IMR-90 (cell line): ENCODE measurements at regions not wholly inside any gene's neighbourhood (a gene's known extent, or its start where the extent isn't known, plus 50 kb on each side); places are given as distances from the start of the nearest gene placed in this dataset.

Experiments used
- ATAC-seq: fragments of 200-7000 bp; cut with Tn5 transposase; 2 replicates; pipeline ENCODE4 v1.9.1; 2020; ENCODE audit warnings: low read depth, mild to moderate bottlenecking, moderate library complexity
- BruUV-seq: library from RNA; stranded (reverse); fragments of 400-500 nt; replicated peaks from 2 replicates; lab custom pipeline; 2021; lab: Mats Ljungman, UMichigan
- CTCF ChIA-PET: fragments of 300-600 bp; formaldehyde crosslinking; extraction: SDS; loops from one replicate; lab custom pipeline; 2021; ENCODE audit warnings: antibody characterized with exemption; lab: Yijun Ruan, JAX
- POLR2A ChIA-PET: fragments of 300-600 bp; sonication (Branson Sonifier 250); formaldehyde crosslinking; loops from one replicate; lab custom pipeline; 2022; ENCODE audit warnings: antibody characterized with exemption; ENCODE audit not compliant: unreplicated experiment; lab: Charles Lee
- DNase-seq: peaks from one replicate; pipeline ENCODE4 v3.0.0; 2013
- H2AFZ ChIP-seq: replicated peaks from 2 replicates; pipeline ENCODE3; 2013; ENCODE audit warnings: low read length, mild to moderate bottlenecking; ENCODE audit not compliant: poor library complexity
- H2AK5ac ChIP-seq: 2 replicates; pipeline ENCODE4 v1.6.1; 2013; ENCODE audit warnings: low read depth, low read length, inconsistent platforms
- H2AK9ac ChIP-seq: replicated peaks from 2 replicates; pipeline ENCODE3; 2013; ENCODE audit warnings: mild to moderate bottlenecking, low read depth, low read length, moderate library complexity; ENCODE audit not compliant: poor library complexity
- H2BK120ac ChIP-seq: 2 replicates; pipeline ENCODE4 v1.6.1; 2013; ENCODE audit warnings: low read depth, low read length, inconsistent platforms
- H2BK15ac ChIP-seq: 3 replicates; pipeline ENCODE4 v1.6.1; 2013; ENCODE audit warnings: low read depth, low read length, inconsistent platforms
- H2BK20ac ChIP-seq: 2 replicates; pipeline ENCODE4 v1.6.1; 2013; ENCODE audit warnings: low read depth, mild to moderate bottlenecking, inconsistent platforms, low read length, moderate library complexity
- H2BK5ac ChIP-seq: 2 replicates; pipeline ENCODE4 v1.6.1; 2013; ENCODE audit warnings: mild to moderate bottlenecking, low read depth, low read length, inconsistent platforms; ENCODE audit not compliant: poor library complexity, severe bottlenecking
- H3K14ac ChIP-seq: replicated peaks from 2 replicates; pipeline ENCODE4 v1.6.1; 2013; ENCODE audit warnings: low read depth, low read length, inconsistent platforms
- H3K18ac ChIP-seq: 2 replicates; pipeline ENCODE4 v1.6.1; 2013; ENCODE audit warnings: low read depth, low read length, control low read depth
- H3K23ac ChIP-seq: 2 replicates; pipeline ENCODE4 v1.6.1; 2013; ENCODE audit warnings: low read depth, low read length, inconsistent platforms
- H3K27ac ChIP-seq: 2 replicates; pipeline ENCODE4 v1.5.1; 2013; ENCODE audit warnings: mild to moderate bottlenecking, control low read depth, low read length; ENCODE audit not compliant: insufficient read depth
- H3K27me3 ChIP-seq: 2 replicates; pipeline ENCODE4 v1.6.1; 2013; ENCODE audit warnings: low read length; ENCODE audit not compliant: control insufficient read depth, insufficient read depth
- H3K36me3 ChIP-seq: 2 replicates; pipeline ENCODE4 v1.6.1; 2013; ENCODE audit warnings: low read length, mixed read lengths; ENCODE audit not compliant: control insufficient read depth, insufficient read depth
- H3K4ac ChIP-seq: 2 replicates; pipeline ENCODE4 v1.6.1; 2013; ENCODE audit warnings: low read depth, low read length, inconsistent platforms
- H3K4me1 ChIP-seq: 2 replicates; pipeline ENCODE4 v1.6.1; 2013; ENCODE audit warnings: low read length, mixed read lengths; ENCODE audit not compliant: control insufficient read depth, insufficient read depth
- H3K4me2 ChIP-seq: 2 replicates; pipeline ENCODE4 v1.6.1; 2013; ENCODE audit warnings: low read depth, mild to moderate bottlenecking, control low read depth, low read length, moderate library complexity
- H3K4me3 ChIP-seq: 2 replicates; pipeline ENCODE4 v1.5.1; 2013; ENCODE audit warnings: low read depth, mild to moderate bottlenecking, control low read depth, low read length, moderate library complexity; ENCODE audit not compliant: insufficient read depth
- H3K56ac ChIP-seq: 2 replicates; pipeline ENCODE4 v1.6.1; 2013; ENCODE audit warnings: low read length, inconsistent platforms; ENCODE audit not compliant: insufficient read depth; ENCODE audit errors: extremely low read depth
- H3K79me1 ChIP-seq, 2 experiments: 2 replicates each; pipeline ENCODE4 v1.6.1; 2013; ENCODE audit warnings: low read length in 2 of 2, inconsistent platforms in 1 of 2, low read depth in 1 of 2
- H3K9ac ChIP-seq: 2 replicates; pipeline ENCODE4 v1.6.1; 2013; ENCODE audit warnings: low read depth, low read length, control low read depth
- H3K9me1 ChIP-seq: 2 replicates; pipeline ENCODE4 v1.6.1; 2013; ENCODE audit warnings: low read length, inconsistent platforms; ENCODE audit not compliant: insufficient read depth
- H3K9me3 ChIP-seq: 2 replicates; pipeline ENCODE4 v1.6.1; 2013; ENCODE audit warnings: low read length; ENCODE audit not compliant: control insufficient read depth, insufficient read depth
- H4K20me1 ChIP-seq: 2 replicates; pipeline ENCODE4 v1.6.1; 2013; ENCODE audit warnings: low read length, inconsistent platforms; ENCODE audit not compliant: insufficient read depth
- H4K5ac ChIP-seq: 2 replicates; pipeline ENCODE4 v1.6.1; 2013; ENCODE audit warnings: mild to moderate bottlenecking, low read depth, low read length, control low read depth
- H4K8ac ChIP-seq, 2 experiments: 2 replicates each; pipeline ENCODE4 v1.6.1; 2013; ENCODE audit warnings: low read depth in 2 of 2, low read length in 2 of 2, control low read depth in 1 of 2, inconsistent platforms in 1 of 2
- H4K91ac ChIP-seq: 2 replicates; pipeline ENCODE4 v1.6.1; 2013; ENCODE audit warnings: low read depth, low read length, inconsistent platforms; ENCODE audit not compliant: insufficient read depth
- BHLHE40 ChIP-seq: fragments of 150-350 bp; IDR thresholded peaks from 2 replicates; pipeline ENCODE4 v1.6.1; 2016; ENCODE audit warnings: mild to moderate bottlenecking, low read depth, low read length
- CEBPB ChIP-seq: IDR thresholded peaks from 2 replicates; pipeline ENCODE4 v1.6.1; 2012; ENCODE audit warnings: low read depth, low read length, improper control_type of control experiment
- CHD1 ChIP-seq: IDR thresholded peaks from 2 replicates; pipeline ENCODE4 v1.6.1; 2012; ENCODE audit warnings: low read depth, low read length, improper control_type of control experiment
- CTCF ChIP-seq: conservative IDR thresholded peaks from 2 replicates; pipeline ENCODE4 v1.5.1; 2012; ENCODE audit warnings: mild to moderate bottlenecking, low read depth, low read length, improper control_type of control experiment
- ELK1 ChIP-seq: fragments of 150-350 bp; IDR thresholded peaks from 2 replicates; pipeline ENCODE4 v1.6.1; 2016; ENCODE audit warnings: low read depth, mild to moderate bottlenecking, low read length, moderate library complexity, borderline replicate concordance
- MAZ ChIP-seq: IDR thresholded peaks from 2 replicates; pipeline ENCODE4 v1.6.1; 2012; ENCODE audit warnings: low read depth, mild to moderate bottlenecking, low read length, improper control_type of control experiment, moderate library complexity, borderline replicate concordance
- NFE2L2 ChIP-seq: fragments of 150-350 bp; IDR thresholded peaks from 2 replicates; pipeline ENCODE4 v1.6.1; 2016; ENCODE audit warnings: low read depth, mild to moderate bottlenecking, low read length
- POLR2A ChIP-seq: IDR thresholded peaks from 2 replicates; pipeline ENCODE4 v1.6.1; 2012; ENCODE audit warnings: mild to moderate bottlenecking, low read depth, low read length
- RAD21 ChIP-seq: IDR thresholded peaks from 2 replicates; pipeline ENCODE4 v1.6.1; 2012; ENCODE audit warnings: low read length, improper control_type of control experiment
- RCOR1 ChIP-seq: IDR thresholded peaks from 2 replicates; pipeline ENCODE4 v1.6.1; 2012; ENCODE audit warnings: mild to moderate bottlenecking, low read length, improper control_type of control experiment; ENCODE audit not compliant: insufficient replicate concordance
- SMC3 ChIP-seq: fragments of 150-350 bp; IDR thresholded peaks from 2 replicates; pipeline ENCODE4 v1.6.1; 2016; ENCODE audit warnings: low read depth, mild to moderate bottlenecking, antibody characterized with exemption, low read length, moderate library complexity
- WGBS, 2 experiments: methylation state at CpG; one replicate each; pipeline versions ENCODE4 v1.1.5 to v1.1.7; 2013; ENCODE audit warnings: missing lambda C conversion rate in 2 of 2; ENCODE audit not compliant: insufficient read length in 1 of 2; ENCODE audit errors: extremely low coverage in 2 of 2; 5-methylcytosine and 5-hydroxymethylcytosine counted together
- dilution Hi-C: fragments of 300-500 bp; cut with HindIII; formaldehyde crosslinking; loops from one replicate; pipeline ENCODE4 v1.14.3; 2018; ENCODE audit warnings: low sequenced_read_pairs; ENCODE audit not compliant: unreplicated experiment
- in situ Hi-C: fragments of 300-500 bp; cut with MboI; formaldehyde crosslinking; loops from 3 replicates; pipeline ENCODE4 v1.14.3; 2019; ENCODE audit warnings: low sequenced_read_pairs, inconsistent platforms, mixed read lengths
- intact Hi-C: fragments of 100-400 bp; cut with micrococcal nuclease; formaldehyde crosslinking; loops from 2 replicates; pipeline ENCODE4 v1.10.0; 2022

GRCh38 chr2:139990646-139991335, 1210.6 kb upstream of the NXPH2 start:
- WGBS, 2 experiments: no CpG with 5 or more reads among the region's 40 CpGs
- no peak overlapping the region for H2BK15ac ChIP-seq
- no peak overlapping the region for H3K4me2 ChIP-seq
- H3K27ac ChIP-seq: no peak overlapping the region
- no peak overlapping the region for H4K8ac ChIP-seq
- no peak overlapping the region for H2AFZ ChIP-seq
- ATAC-seq (no peak), DNase-seq (no peak)
- H3K18ac ChIP-seq: no peak overlapping the region
- H4K5ac ChIP-seq: no peak overlapping the region
- H3K27me3 ChIP-seq: no peaks in the 10 kb centered on the region
- CTCF ChIA-PET: no interaction called here
- no peaks in the 10 kb centered on the region for H4K20me1 ChIP-seq
- in situ Hi-C loops: no loop called here
- H3K36me3 ChIP-seq: no peaks in the 10 kb centered on the region
- H3K79me1 ChIP-seq: no peaks in the 10 kb centered on the region
- H2BK5ac ChIP-seq: no peak overlapping the region
- BruUV-seq: no TSS peak
- dilution Hi-C loops: no loop called here
- no peak overlapping the region for H3K9ac ChIP-seq
- H3K14ac ChIP-seq: no peak overlapping the region
- no peaks in the 10 kb centered on the region for H3K4me1 ChIP-seq
- H2AK9ac ChIP-seq: no peak overlapping the region
- no peak overlapping the region for H3K4ac ChIP-seq
- H2BK20ac ChIP-seq: no peak overlapping the region
- H4K91ac ChIP-seq: no peak overlapping the region
- no peak for TF ChIP-seq CTCF
- no peak for TF ChIP-seq CEBPB
- TF ChIP-seq NFE2L2: no peak
- TF ChIP-seq RAD21: no peak
- TF ChIP-seq ELK1: no peak
- no peak for TF ChIP-seq MAZ
- TF ChIP-seq CHD1: no peak
- TF ChIP-seq SMC3: no peak
- TF ChIP-seq RCOR1: no peak
- TF ChIP-seq BHLHE40: no peak
- no peak for TF ChIP-seq POLR2A
- H2AK5ac ChIP-seq: no peak overlapping the region
- no peak overlapping the region for H3K23ac ChIP-seq
- H3K56ac ChIP-seq: no peak overlapping the region
- POLR2A ChIA-PET: no interaction called here
- intact Hi-C loops: no loop called here
- no peak overlapping the region for H3K4me3 ChIP-seq
- H3K9me3 ChIP-seq: peaks cover 21% of the 10 kb centered on the region
- no peak overlapping the region for H2BK120ac ChIP-seq
- no peaks in the 10 kb centered on the region for H3K9me1 ChIP-seq
